ENCODE measurements at regions not wholly inside any gene's neighbourhood (a gene's known extent, or its start where the extent isn't known, plus 50 kb on each side); places are given as distances from the start of the nearest gene placed in this dataset.

DNA sequence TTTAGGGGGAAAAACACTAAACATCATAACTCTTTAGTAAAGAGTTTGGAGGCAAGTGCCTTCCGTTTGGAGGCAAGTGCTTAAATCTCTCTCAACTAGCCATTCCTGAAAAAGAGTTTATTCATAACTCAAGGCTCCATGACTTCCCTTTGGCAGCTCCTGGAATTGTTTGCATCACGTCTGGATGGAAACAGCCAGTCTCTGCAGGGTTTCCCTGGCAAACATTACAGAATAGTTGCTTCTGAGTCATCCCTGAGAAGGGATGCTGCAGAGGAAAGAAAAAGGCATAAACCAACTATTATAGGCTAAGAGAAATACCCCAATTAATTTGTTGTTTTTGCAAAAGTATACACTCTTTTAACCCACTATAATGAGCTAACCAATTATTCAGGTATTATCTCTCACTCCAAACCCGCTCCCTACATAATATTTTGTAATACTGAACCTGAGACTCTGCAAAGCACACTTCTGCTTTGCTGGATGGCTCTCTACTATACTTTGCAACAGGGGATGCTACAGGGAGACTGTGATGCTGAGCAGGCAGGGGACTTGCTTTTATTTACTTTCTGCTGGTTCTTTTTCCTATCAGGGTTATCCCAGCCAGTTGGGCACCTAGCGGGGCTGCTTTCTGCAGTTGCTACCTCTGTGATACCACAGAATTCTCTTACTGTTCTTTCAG is 497.7 kb downstream of the FUT8 start:
- Histone ChIP-seq H3K27ac (ENCODE audit: low read length) (no peak overlapping the region), H3K27me3 (ENCODE audit: insufficient read depth, low read length, poor library complexity) (no peaks in the 10 kb centered on the region), H3K36me3 (ENCODE audit: insufficient read depth, low read length) (no peaks in the 10 kb centered on the region), H2AFZ (ENCODE audit: low read depth, low read length) (no peak overlapping the region), H3K4me1 (ENCODE audit: insufficient read depth, low read length) (no peaks in the 10 kb centered on the region), H3K4me3 (ENCODE audit: low read depth in 1 of 2, low read length in 2 of 2) (no peak overlapping the region), H3K4me2 (ENCODE audit: insufficient read depth, low read length) (no peak overlapping the region), H3K9ac (ENCODE audit: low read depth, low read length) (no peak overlapping the region), H4K20me1 (ENCODE audit: insufficient read depth, low read length) (no peaks in the 10 kb centered on the region), H3K79me2 (ENCODE audit: insufficient read depth, low read length) (no peaks in the 10 kb centered on the region), H3K9me3 (ENCODE audit: insufficient read depth, low read length, severe bottlenecking) (no peaks in the 10 kb centered on the region)
- no peak for ATAC-seq (ENCODE audit: insufficient read depth, low read depth)
- no peak for DNase-seq
- TF ChIP-seq EZH2 (IDR thresholded peaks at IDR 0.05; ENCODE audit: borderline replicate concordance, low read depth, low read length, severe bottlenecking), result no peak
- TF ChIP-seq, protein P1, sequence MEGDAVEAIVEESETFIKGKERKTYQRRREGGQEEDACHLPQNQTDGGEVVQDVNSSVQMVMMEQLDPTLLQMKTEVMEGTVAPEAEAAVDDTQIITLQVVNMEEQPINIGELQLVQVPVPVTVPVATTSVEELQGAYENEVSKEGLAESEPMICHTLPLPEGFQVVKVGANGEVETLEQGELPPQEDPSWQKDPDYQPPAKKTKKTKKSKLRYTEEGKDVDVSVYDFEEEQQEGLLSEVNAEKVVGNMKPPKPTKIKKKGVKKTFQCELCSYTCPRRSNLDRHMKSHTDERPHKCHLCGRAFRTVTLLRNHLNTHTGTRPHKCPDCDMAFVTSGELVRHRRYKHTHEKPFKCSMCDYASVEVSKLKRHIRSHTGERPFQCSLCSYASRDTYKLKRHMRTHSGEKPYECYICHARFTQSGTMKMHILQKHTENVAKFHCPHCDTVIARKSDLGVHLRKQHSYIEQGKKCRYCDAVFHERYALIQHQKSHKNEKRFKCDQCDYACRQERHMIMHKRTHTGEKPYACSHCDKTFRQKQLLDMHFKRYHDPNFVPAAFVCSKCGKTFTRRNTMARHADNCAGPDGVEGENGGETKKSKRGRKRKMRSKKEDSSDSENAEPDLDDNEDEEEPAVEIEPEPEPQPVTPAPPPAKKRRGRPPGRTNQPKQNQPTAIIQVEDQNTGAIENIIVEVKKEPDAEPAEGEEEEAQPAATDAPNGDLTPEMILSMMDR (IDR thresholded peaks at IDR 0.05; ENCODE audit: borderline replicate concordance, extremely low read depth, low read length, poor library complexity, severe bottlenecking), result no peak

DNA sequence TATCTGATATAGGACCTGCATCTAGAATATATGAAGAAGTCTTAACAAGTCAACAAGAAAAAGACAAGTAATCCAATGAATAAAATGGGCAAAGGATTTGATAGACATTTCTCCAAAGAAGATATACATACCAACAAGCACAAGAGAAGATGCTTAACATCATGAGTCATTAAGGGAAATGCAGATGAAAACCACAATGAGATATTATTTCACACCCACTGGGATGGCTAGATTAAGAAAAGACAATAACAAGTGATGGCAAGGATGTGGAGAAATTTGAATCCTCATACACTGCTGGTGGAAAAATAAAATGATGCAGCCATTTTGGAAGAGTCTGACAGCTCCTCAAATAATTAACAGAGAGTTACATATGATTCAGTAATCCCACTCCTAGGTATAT is 502.6 kb downstream of the FUT8 start:
- Histone ChIP-seq H3K4me1 (ENCODE audit: insufficient read depth, low read length) (no peaks in the 10 kb centered on the region), H2AFZ (ENCODE audit: low read depth, low read length) (no peak overlapping the region), H4K20me1 (ENCODE audit: insufficient read depth, low read length) (no peaks in the 10 kb centered on the region), H3K79me2 (ENCODE audit: insufficient read depth, low read length) (no peaks in the 10 kb centered on the region), H3K27me3 (ENCODE audit: insufficient read depth, low read length, poor library complexity) (no peaks in the 10 kb centered on the region), H3K9ac (ENCODE audit: low read depth, low read length) (no peak overlapping the region), H3K27ac (ENCODE audit: low read length) (no peak overlapping the region), H3K36me3 (ENCODE audit: insufficient read depth, low read length) (no peaks in the 10 kb centered on the region), H3K4me2 (ENCODE audit: insufficient read depth, low read length) (no peak overlapping the region), H3K9me3 (ENCODE audit: insufficient read depth, low read length, severe bottlenecking) (no peaks in the 10 kb centered on the region), H3K4me3 (ENCODE audit: low read depth in 1 of 2, low read length in 2 of 2) (no peak overlapping the region)
- TF ChIP-seq, protein P1 (IDR thresholded peaks at IDR 0.05; ENCODE audit: borderline replicate concordance, extremely low read depth, low read length, poor library complexity, severe bottlenecking), result no peak
- TF ChIP-seq EZH2 (IDR thresholded peaks at IDR 0.05; ENCODE audit: borderline replicate concordance, low read depth, low read length, severe bottlenecking), result no peak
- ATAC-seq (ENCODE audit: insufficient read depth, low read depth), result no peak
- DNase-seq, result no peak

DNA sequence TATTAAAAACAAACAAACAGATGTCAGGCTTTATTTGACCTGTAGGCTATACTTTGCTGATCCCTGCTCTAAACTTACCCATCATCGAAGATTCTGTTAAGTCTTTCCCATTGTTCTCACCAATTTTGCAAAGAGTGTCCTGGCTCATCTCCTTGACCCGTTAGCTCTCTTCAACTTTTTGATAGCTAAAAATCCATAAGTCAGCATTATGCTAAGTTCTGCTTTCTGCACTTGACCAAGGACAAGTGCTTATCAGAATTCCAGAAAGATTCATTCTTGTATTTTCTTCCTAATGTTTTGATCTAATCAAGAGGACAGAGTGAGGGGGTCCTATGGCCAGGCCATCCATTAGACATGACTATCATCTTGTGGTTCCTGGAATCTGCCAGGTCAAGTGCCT is 503.5 kb downstream of the FUT8 start:
- TF ChIP-seq, protein P1 (IDR thresholded peaks at IDR 0.05; ENCODE audit: borderline replicate concordance, extremely low read depth, low read length, poor library complexity, severe bottlenecking), result no peak
- no peak for TF ChIP-seq EZH2 (IDR thresholded peaks at IDR 0.05; ENCODE audit: borderline replicate concordance, low read depth, low read length, severe bottlenecking)
- no peaks in the 10 kb centered on the region for H3K9me3 ChIP-seq (ENCODE audit: insufficient read depth, low read length, severe bottlenecking)
- H3K36me3 ChIP-seq (ENCODE audit: insufficient read depth, low read length), result no peaks in the 10 kb centered on the region

More for the DNA sequence above, 503.5 kb downstream of the FUT8 start:
- Histone ChIP-seq H3K4me2 (ENCODE audit: insufficient read depth, low read length) (no peak overlapping the region), H3K9ac (ENCODE audit: low read depth, low read length) (no peak overlapping the region), H3K4me3 (ENCODE audit: low read depth in 1 of 2, low read length in 2 of 2) (no peak overlapping the region), H3K4me1 (ENCODE audit: insufficient read depth, low read length) (no peaks in the 10 kb centered on the region), H3K27ac (ENCODE audit: low read length) (no peak overlapping the region), H4K20me1 (ENCODE audit: insufficient read depth, low read length) (no peaks in the 10 kb centered on the region), H3K79me2 (ENCODE audit: insufficient read depth, low read length) (no peaks in the 10 kb centered on the region), H3K27me3 (ENCODE audit: insufficient read depth, low read length, poor library complexity) (no peaks in the 10 kb centered on the region), H2AFZ (ENCODE audit: low read depth, low read length) (no peak overlapping the region)
- DNase-seq, result no peak
- ATAC-seq (ENCODE audit: insufficient read depth, low read depth), result no peak
